AG20443 (cell line): ENCODE measurements at regions not wholly inside any gene's neighbourhood (a gene's known extent, or its start where the extent isn't known, plus 50 kb on each side); places are given as distances from the start of the nearest gene placed in this dataset.
"Not testable (repeated sequence)": the region's sequence is repeated elsewhere in the genome, so short reads cannot be mapped to it uniquely, and the experiment has no call there.

Source experiments
- DNase-seq: peaks from one replicate; pipeline ENCODE4 v3.0.0; 2012; ENCODE audit warnings: low spot score, mixed read lengths

- DNase-seq: peak; percentile 46
Measured at GRCh38 chr3:81910244-81910852, 148.9 kb upstream of the GBE1 start.

DNA sequence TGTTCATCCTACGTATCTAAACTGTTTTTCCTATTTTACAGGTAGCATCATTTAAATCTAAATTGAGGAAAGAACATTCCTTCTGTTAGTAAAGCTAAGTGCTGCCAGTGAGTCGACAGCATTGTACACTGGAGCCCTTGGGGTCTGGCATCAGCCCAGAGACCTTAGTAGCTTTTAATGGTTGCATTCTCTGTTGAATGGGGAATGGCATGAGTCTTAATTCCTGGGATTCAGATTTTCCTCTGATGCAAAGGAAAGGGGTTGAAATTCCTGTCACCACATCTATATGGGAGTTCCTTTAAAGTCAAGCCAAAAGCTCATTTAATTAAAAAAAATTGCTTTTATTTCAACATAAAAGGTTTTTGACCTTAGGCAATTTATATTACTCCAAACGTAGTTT lies 148.4 kb upstream of the GBE1 start:
- DNase-seq: no peak

DNA sequence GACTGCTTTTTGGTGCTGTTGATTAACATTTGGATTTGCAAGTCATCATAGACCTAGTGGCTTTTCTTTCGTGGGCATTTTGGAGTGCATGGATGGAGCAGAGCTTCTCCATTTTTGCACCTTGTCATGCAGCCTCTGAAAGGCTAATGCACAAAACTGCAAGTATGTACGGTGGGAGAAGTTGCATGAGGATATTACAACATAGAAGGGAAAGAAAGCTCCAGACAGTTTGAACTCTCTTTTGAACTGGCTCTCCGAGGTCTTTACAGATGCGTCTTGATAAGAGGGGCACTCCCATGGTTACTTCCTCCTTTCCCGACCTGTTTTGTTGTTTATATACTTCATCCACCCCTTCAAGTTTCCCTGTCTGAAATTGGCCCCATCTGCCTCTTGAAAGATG lies 147.1 kb upstream of the GBE1 start:
- DNase-seq: no peak

DNA sequence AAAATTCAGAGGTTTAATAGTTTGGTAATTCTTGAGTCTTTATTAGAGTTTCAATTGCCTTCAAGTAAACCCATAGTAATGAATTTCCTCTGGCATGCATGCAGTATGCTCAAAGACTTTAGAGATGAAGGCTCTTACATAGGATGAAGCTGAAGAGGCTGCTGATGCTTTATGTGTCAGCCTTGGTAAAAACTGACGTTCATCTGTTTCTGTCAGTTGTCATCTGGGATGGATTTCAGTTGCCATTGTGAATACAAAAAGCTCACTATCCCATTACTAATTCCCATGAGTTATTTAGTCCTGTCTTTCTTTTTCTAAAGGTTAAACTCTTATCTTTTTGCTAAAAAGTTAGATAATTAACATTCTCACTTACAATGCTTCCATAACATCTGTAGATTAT lies 136.9 kb upstream of the GBE1 start:
- no peak for DNase-seq

DNA sequence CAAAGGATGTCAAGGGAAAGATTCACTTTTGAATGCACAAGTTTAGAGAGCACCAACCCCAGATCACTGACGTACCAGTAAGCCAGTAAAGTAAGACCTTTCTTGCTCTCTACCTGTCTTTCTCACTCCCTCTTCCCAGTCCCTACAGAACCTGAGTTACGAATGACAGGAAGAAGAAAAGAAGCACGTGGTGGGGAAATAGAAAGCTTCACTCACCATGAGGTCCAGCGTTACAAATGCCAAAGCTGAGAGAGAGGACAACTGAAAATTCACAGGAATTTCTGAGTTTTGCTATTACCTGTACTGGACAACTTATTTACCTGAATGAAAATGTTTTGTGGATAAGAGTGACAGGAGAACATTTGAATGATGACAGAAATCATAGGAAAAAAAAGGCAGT lies 133.2 kb upstream of the GBE1 start:
- no peak for DNase-seq

DNA sequence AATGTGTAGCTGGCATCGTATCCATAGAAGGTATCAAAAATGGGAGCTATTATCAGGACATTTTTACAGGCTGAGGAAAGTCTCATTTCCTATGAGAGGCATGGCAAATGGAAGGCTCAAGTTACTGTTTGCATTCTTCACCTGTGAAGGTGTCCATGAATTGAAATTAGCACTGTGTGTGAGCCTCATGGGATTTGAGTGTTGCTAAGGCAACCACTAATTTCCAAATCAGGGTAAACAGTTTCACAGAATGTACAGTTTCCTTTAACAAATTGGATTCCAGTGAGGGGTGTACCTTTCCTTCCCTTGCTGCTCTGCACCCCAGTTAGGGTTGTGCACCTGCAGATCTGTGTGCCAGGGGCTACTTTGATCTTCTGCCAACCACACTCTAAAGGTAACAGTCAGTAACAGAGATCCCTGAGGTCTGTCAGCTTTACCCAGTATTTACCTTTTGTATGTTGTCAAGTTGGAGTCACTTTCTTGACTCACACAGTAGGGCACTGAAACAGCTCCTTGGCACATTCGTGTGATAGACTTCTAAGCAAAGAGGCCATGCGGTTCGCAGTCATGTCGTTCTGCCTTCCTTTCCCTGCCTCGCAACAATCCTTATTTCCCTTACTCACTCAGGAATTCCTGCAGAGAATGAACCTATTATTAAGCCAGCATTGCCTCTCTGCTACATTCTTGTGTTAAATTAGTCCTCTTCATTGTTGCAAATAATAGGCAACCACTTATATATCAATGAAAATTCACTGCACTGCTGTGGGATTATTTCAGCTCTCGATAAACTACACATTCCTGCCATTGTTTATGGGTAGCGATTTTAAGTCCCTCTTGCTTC lies 129.8 kb upstream of the GBE1 start:
- no peak for DNase-seq

DNA sequence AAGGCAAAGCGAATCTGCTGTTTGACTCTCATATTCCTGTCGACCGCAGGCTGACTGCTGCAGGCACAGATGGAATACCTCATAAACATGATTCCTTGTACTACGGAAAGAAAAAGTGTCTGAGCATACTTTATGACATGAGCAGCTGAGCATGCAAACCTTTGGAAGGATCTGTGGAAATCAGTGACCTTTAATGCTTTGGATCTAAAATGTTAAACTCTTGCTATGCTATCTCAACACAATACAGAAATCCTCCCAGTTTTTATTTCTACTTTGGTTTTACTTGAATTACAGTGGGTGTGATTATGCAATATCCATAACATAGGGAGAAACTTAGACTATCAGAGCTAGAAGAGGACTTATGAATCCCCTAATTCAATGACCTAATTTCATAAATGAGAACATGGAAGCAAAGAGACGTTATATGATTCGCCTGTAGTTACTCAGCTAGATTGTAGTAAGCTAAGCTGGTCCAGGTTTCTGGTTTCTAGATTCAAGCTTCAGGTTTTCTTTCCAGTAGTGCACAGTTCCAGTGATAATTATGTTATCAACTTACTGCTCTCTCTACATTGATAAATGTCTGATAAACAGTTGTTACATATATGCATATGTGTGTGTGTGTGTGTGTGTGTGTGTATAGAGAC lies 127.6 kb upstream of the GBE1 start:
- DNase-seq: peak; percentile 18

- DNase-seq: no peak
Measured at GRCh38 chr3:81887448-81887847, 126.0 kb upstream of the GBE1 start.

GRCh38 chr3:81886081-81886480 lies 124.6 kb upstream of the GBE1 start:
- DNase-seq: peak; percentile 44

DNA sequence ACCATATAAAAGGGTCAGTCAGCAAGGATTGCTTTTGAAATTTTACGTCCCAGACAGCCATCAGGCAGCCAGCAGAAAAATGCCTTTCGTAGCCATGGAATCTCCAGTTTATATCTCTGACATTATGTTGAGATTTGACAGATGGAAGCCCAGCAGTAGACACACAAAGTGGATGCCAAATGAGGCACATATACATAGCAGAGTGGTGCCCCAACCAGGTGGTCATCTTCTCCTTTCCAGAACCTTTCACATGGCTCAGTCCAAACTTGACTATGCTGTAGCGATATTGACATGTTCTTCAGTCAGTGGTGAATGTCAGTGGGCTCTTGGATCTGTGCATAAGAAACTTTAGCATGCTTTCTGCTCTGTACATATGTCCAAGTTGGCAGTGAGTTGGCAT lies 123.3 kb upstream of the GBE1 start:
- no peak for DNase-seq

- DNase-seq: peak; percentile 30
Measured at GRCh38 chr3:81876826-81877225, 115.4 kb upstream of the GBE1 start.

- DNase-seq: no peak
Measured at GRCh38 chr3:81874738-81875137, 113.3 kb upstream of the GBE1 start.

DNA sequence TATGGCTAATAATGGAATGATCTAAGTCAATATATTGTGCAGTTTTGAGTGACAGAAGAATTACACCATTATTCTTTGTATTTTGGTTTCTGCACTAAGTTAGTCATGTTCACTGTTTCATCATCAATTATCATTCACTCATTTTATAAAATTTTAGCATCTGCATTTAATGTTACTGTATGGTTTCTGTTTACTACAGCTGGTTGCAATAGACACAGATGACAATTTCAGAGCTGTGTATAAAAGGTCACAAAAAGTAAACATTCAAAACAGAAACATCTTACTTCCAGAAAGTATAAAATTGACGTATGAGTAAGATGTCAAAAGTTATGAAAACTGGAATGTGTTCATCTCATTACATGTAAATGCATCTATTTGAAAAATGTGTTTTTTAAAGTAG lies 111.1 kb upstream of the GBE1 start:
- no peak for DNase-seq

GRCh38 chr3:81871358-81872155 lies 110.1 kb upstream of the GBE1 start:
- DNase-seq: no peak

- no peak for DNase-seq
Measured at GRCh38 chr3:81869382-81869781, 107.9 kb upstream of the GBE1 start.

DNA sequence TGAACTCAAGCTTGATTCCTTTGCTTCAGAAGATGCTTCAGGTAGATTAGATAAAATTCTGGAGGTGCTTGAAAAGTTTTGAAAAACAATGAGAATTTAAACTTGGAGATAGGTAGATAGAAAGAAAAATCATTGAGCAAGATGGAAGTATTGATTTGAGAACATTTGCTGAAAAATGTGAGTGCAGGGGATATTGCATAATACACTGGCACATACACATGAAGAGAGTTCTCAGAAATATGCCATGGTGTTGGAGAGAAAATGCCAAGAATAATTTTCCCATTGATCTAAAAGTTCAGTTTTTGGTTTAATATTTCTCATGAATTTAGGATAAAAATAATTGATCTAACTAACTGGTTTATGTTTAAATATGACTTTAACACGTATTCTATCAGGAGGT lies 107.2 kb upstream of the GBE1 start:
- no peak for DNase-seq

- no peak for DNase-seq
Measured at GRCh38 chr3:81867875-81868274, 106.4 kb upstream of the GBE1 start.

GRCh38 chr3:81865164-81865563 lies 103.7 kb upstream of the GBE1 start:
- DNase-seq: not testable (repeated sequence)

DNA sequence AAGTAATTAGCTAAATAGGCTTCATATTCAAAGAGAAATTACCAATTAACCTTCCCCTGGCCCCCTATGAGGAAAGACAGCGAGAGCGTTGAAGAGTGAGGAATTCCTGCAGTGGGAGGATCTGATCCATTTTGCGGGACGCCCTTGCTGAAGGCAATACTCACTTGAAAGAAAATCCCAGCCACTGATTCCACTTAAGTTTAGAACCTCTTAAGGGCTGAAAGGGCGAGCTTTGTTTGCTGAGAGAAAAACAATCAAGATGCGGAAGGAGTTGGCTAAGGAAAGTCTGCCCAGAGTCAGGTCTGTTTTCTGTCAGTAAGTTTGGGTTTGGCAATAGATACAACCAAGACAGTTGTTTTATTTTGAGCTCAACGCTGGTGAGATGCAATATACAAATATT lies 102.8 kb upstream of the GBE1 start:
- no peak for DNase-seq

GRCh38 chr3:81863756-81864155 lies 102.3 kb upstream of the GBE1 start:
- DNase-seq: no peak

DNA sequence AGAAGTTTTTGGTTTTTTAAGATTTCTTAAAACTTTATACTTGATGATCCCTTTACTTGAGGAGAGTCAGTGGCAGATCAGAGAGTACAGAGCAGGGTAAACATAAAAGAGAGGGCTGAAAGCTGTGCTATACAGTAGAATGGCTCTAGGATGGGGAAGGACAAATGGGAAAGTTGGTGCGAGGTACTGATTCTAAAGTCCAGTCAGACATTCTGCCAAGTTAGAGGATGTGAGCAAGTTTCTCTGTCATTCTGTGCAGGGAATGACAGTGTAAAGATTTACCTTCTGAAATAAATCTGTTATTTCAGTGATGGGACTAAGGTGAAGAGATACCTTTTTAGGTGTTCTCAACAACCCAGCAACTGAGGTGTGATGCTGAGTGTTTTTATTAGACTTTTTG lies 100.1 kb upstream of the GBE1 start:
- no peak for DNase-seq

- no peak for DNase-seq
Measured at GRCh38 chr3:81859524-81859923, 98.1 kb upstream of the GBE1 start.

DNA sequence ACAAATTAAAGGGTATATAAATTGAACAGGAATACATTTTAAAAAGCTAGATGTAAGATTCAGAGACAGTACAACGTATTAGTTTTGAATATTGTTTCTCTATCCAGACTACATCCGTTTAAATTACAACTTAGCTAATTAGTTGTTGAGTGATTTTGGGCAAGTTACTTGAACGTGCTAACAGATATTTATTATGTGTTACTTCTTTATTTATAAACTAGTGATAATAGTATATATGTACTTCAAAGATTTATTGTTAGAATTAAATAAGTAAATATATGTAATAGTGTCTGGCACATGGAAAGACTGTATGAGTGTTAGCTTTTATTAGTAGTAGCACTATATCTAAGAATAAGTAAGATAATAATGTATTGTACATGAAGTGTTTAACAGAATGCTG lies 92.0 kb upstream of the GBE1 start:
- DNase-seq: no peak
